ENCODE measurements at regions not wholly inside any gene's neighbourhood (a gene's known extent, or its start where the extent isn't known, plus 50 kb on each side); places are given as distances from the start of the nearest gene placed in this dataset.

- TF ChIP-seq CTCF (IDR thresholded peaks at IDR 0.05) (no peak), POLR2A (IDR thresholded peaks at IDR 0.05) (no peak)
Observed at GRCh38 chr5:167415779-167416746, 875.4 kb upstream of the WWC1 start.
